HEK293 (cell line): ENCODE measurements at regions not wholly inside any gene's neighbourhood (a gene's known extent, or its start where the extent isn't known, plus 50 kb on each side); places are given as distances from the start of the nearest gene placed in this dataset.

Experiments used
- ATF2 ChIP-seq: fragments of 450-650 bp; formaldehyde crosslinking; IDR thresholded peaks from 2 replicates; pipeline ENCODE4 v1.5.1; 2016; ENCODE audit warnings: missing biosample characterization, missing genetic modification characterization, low read depth
- CTCF ChIP-seq: fragments of 450-650 bp; formaldehyde crosslinking; IDR thresholded peaks from 2 replicates; pipeline ENCODE4 v1.5.1; 2016; ENCODE audit warnings: missing biosample characterization, missing genetic modification characterization
- MYNN ChIP-seq: fragments of 450-650 bp; formaldehyde crosslinking; IDR thresholded peaks from 2 replicates; pipeline ENCODE4 v1.5.1; 2016; ENCODE audit warnings: missing biosample characterization, missing genetic modification characterization, borderline replicate concordance
- YY1 ChIP-seq: fragments of 450-650 bp; formaldehyde crosslinking; IDR thresholded peaks from 2 replicates; pipeline ENCODE4 v1.5.1; 2018; ENCODE audit warnings: missing biosample characterization, missing genetic modification characterization
- ZBTB48 ChIP-seq: fragments of 450-650 bp; formaldehyde crosslinking; IDR thresholded peaks from 2 replicates; pipeline ENCODE4 v1.5.1; 2016; ENCODE audit warnings: missing biosample characterization, missing genetic modification characterization
- ZFP41 ChIP-seq: fragments of 450-650 bp; formaldehyde crosslinking; IDR thresholded peaks from 2 replicates; pipeline ENCODE4 v1.5.1; 2016; ENCODE audit warnings: missing biosample characterization, missing genetic modification characterization, borderline replicate concordance
- ZNF133 ChIP-seq: fragments of 450-650 bp; formaldehyde crosslinking; IDR thresholded peaks from 2 replicates; pipeline ENCODE4 v1.5.1; 2016; ENCODE audit warnings: missing biosample characterization, missing genetic modification characterization
- ZNF184 ChIP-seq: fragments of 450-650 bp; IDR thresholded peaks from 2 replicates; pipeline ENCODE4 v1.5.1; 2018; ENCODE audit warnings: missing biosample characterization, mild to moderate bottlenecking, missing genetic modification characterization
- ZNF24 ChIP-seq: fragments of 450-650 bp; formaldehyde crosslinking; IDR thresholded peaks from 2 replicates; pipeline ENCODE4 v1.5.1; 2016; ENCODE audit warnings: missing biosample characterization, missing genetic modification characterization
- ZNF518A ChIP-seq: fragments of 450-650 bp; formaldehyde crosslinking; conservative IDR thresholded peaks from 2 replicates; pipeline ENCODE4 v1.5.1; 2016; ENCODE audit warnings: low read depth, missing biosample characterization, missing genetic modification characterization
- ZNF561 ChIP-seq: fragments of 450-650 bp; IDR thresholded peaks from 2 replicates; pipeline ENCODE4 v1.5.1; 2018; ENCODE audit warnings: missing biosample characterization, missing genetic modification characterization, borderline replicate concordance

- TF ChIP-seq CTCF (tag by site-specific recombination) (no peak), ZFP41 (tag by site-specific recombination) (no peak), YY1 (no peak), MYNN (tag by site-specific recombination) (no peak), ZNF184 (no peak), ZNF518A (tag by site-specific recombination) (no peak), ZNF561 (tag by site-specific recombination) (no peak), ZNF24 (tag by site-specific recombination) (no peak), ZBTB48 (tag by site-specific recombination) (no peak), ZNF133 (tag by site-specific recombination) (no peak), ATF2 (tag by site-specific recombination) (no peak)
These were observed 594.1 kb downstream of the PTPRU start for GRCh38 chr1:29830383-29830782.
